HCT116 (cell line): ENCODE measurements at regions not wholly inside any gene's neighbourhood (a gene's known extent, or its start where the extent isn't known, plus 50 kb on each side); places are given as distances from the start of the nearest gene placed in this dataset.

Experiments
- ATAC-seq: fragments of 200-7000 bp; cut with Tn5 transposase; 2 replicates; pipeline ENCODE4 v1.9.1; 2020; ENCODE audit warnings: mild to moderate bottlenecking, moderate library complexity
- BruUV-seq: library from RNA; stranded (reverse); fragments of 400-500 nt; replicated peaks from 2 replicates; lab custom pipeline; 2021; lab: Mats Ljungman, UMichigan
- CTCF ChIA-PET: fragments of 300-600 bp; sonication (Branson Sonifier 250); formaldehyde crosslinking; loops from one replicate; lab custom pipeline; 2021; ENCODE audit warnings: antibody characterized with exemption; lab: Charles Lee
- POLR2A ChIA-PET: fragments of 300-600, 350-600 bp; sonication (Branson Sonifier 250); formaldehyde crosslinking; loops from one replicate; lab custom pipeline; 2021; ENCODE audit warnings: antibody characterized with exemption; lab: Charles Lee
- RAD21 ChIA-PET, 2 experiments: fragments of 300-600 bp; sonication (Branson Sonifier 250); formaldehyde crosslinking; loops; one replicate each; lab custom pipeline; 2023; ENCODE audit warnings: low total read pairs in 2 of 2; ENCODE audit not compliant: uncharacterized antibody in 2 of 2, unreplicated experiment in 2 of 2, low non-redundant PET in 1 of 2; lab: Charles Lee
- DNase-seq: peaks from one replicate; pipeline ENCODE4 v3.0.0-alpha.2; 2010; ENCODE audit warnings: low read depth, low spot score
- H2AFZ ChIP-seq: fragments of 200-600 bp; shearing (Covaris generic), sonication (generic); 2 replicates; pipeline ENCODE4 v1.6.1; 2017; ENCODE audit warnings: low read depth, mixed run types, mixed read lengths, antibody characterized with exemption, low read length; ENCODE audit not compliant: poor library complexity, severe bottlenecking
- H3K27ac ChIP-seq: 2 replicates; pipeline ENCODE4 v1.5.1; 2012; ENCODE audit warnings: low read depth, low read length
- H3K27me3 ChIP-seq: fragments of 200-600 bp; sonication (generic); 2 replicates; pipeline ENCODE4 v1.6.1; 2016; ENCODE audit warnings: mixed run types, low read length, mixed read lengths; ENCODE audit not compliant: insufficient read depth
- H3K36me3 ChIP-seq, 2 experiments: fragments of 200-500 bp in 1 of 2; fragments of 200-600 bp in 1 of 2; sonication (Bioruptor generic) in 1 of 2; sonication (generic) in 1 of 2; 2 replicates each; pipeline versions ENCODE4 v1.5.1 to v1.6.1; 2014 to 2016; ENCODE audit warnings: low read length in 2 of 2, inconsistent platforms in 1 of 2, mixed read lengths in 1 of 2, mixed run types in 1 of 2; ENCODE audit not compliant: insufficient read depth in 2 of 2, control insufficient read depth in 1 of 2
- H3K4me1 ChIP-seq, 2 experiments: fragments of 200-600 bp in 1 of 2; sonication (generic) in 1 of 2; 2 replicates each; pipeline versions ENCODE4 v1.5.1 to v1.6.1; 2012 to 2017; ENCODE audit warnings: low read length in 2 of 2, inconsistent platforms in 1 of 2, mild to moderate bottlenecking in 1 of 2, mixed read lengths in 1 of 2, mixed run types in 1 of 2, moderate library complexity in 1 of 2; ENCODE audit not compliant: insufficient read depth in 2 of 2, control insufficient read depth in 1 of 2
- H3K4me2 ChIP-seq: fragments of 200-600 bp; sonication (generic); 2 replicates; pipeline ENCODE4 v1.6.1; 2017; ENCODE audit warnings: mixed run types, low read length, mixed read lengths
- H3K4me3 ChIP-seq, 2 experiments: fragments of 200-600 bp in 1 of 2; sonication (generic) in 1 of 2; replicated peaks in 1 of 2; 2 replicates each; pipeline ENCODE4 v1.5.1; 2011 to 2016; ENCODE audit warnings: low read length in 2 of 2, control low read depth in 1 of 2, low read depth in 1 of 2, mild to moderate bottlenecking in 1 of 2, mixed read lengths in 1 of 2, mixed run types in 1 of 2
- H3K79me2 ChIP-seq: fragments of 200-600 bp; sonication (generic); 2 replicates; pipeline ENCODE4 v1.6.1; 2017; ENCODE audit warnings: mild to moderate bottlenecking, mixed run types, low read length, moderate library complexity, mixed read lengths; ENCODE audit not compliant: insufficient read depth
- H3K9ac ChIP-seq: fragments of 200-600 bp; sonication (generic); 2 replicates; pipeline ENCODE4 v1.6.1; 2016; ENCODE audit warnings: low read length, mixed read lengths
- H3K9me2 ChIP-seq: fragments of 200-600 bp; sonication (generic), shearing (Covaris generic); 2 replicates; pipeline ENCODE4 v1.6.1; 2017; ENCODE audit warnings: mixed run types, mild to moderate bottlenecking, moderate library complexity; ENCODE audit not compliant: insufficient read depth
- H3K9me3 ChIP-seq, 2 experiments: fragments of 200-500 bp in 1 of 2; fragments of 200-600 bp in 1 of 2; sonication (Bioruptor generic) in 1 of 2; sonication (generic) in 1 of 2; 2 replicates each; pipeline ENCODE4 v1.6.1; 2014 to 2017; ENCODE audit warnings: low read length in 2 of 2, mixed read lengths in 2 of 2, inconsistent platforms in 1 of 2, low read depth in 1 of 2, mild to moderate bottlenecking in 1 of 2, mixed run types in 1 of 2, moderate library complexity in 1 of 2; ENCODE audit not compliant: control insufficient read depth in 1 of 2, insufficient read depth in 1 of 2
- H4K20me1 ChIP-seq: fragments of 200-600 bp; sonication (generic), shearing (Covaris generic); 2 replicates; pipeline ENCODE4 v1.6.1; 2017; ENCODE audit warnings: mixed run types, mild to moderate bottlenecking, moderate library complexity; ENCODE audit not compliant: insufficient read depth
- EGR1 ChIP-seq: IDR thresholded peaks from 2 replicates; pipeline ENCODE4 v1.6.1; 2012; ENCODE audit warnings: low read depth
- EZH2 ChIP-seq: fragments of 200-600 bp; sonication (generic); IDR thresholded peaks from 2 replicates; pipeline ENCODE4 v1.6.1; 2017; ENCODE audit warnings: antibody characterized with exemption, mixed run types
- EZH2phosphoT487 ChIP-seq: fragments of 200-600 bp; IDR thresholded peaks from 2 replicates; pipeline ENCODE4 v1.6.1; 2018; ENCODE audit warnings: antibody characterized with exemption, borderline replicate concordance
- FOSL1 ChIP-seq: IDR thresholded peaks from 2 replicates; pipeline ENCODE4 v1.6.1; 2012; ENCODE audit warnings: low read depth
- POLR2A ChIP-seq: IDR thresholded peaks from 2 replicates; pipeline ENCODE4 v1.7.0; 2011; ENCODE audit warnings: borderline replicate concordance; ENCODE audit not compliant: insufficient read depth, insufficient read length; ENCODE audit errors: extremely low read depth
- POLR2AphosphoS5 ChIP-seq: IDR thresholded peaks from 2 replicates; pipeline ENCODE4 v1.6.1; 2011; ENCODE audit warnings: mild to moderate bottlenecking, low read depth, low read length, moderate library complexity
- SP1 ChIP-seq: IDR thresholded peaks from 2 replicates; pipeline ENCODE4 v1.6.1; 2012; ENCODE audit warnings: low read depth
- TCF7L2 ChIP-seq: IDR thresholded peaks from 2 replicates; pipeline ENCODE4 v1.7.0; 2011; ENCODE audit warnings: borderline replicate concordance, inconsistent platforms; ENCODE audit not compliant: insufficient read depth, insufficient read length; ENCODE audit errors: extremely low read depth
- intact Hi-C: fragments of 100-400 bp; cut with micrococcal nuclease; formaldehyde crosslinking; loops from 2 replicates; pipeline ENCODE4 v1.10.0; 2022
- TF ChIP-seq, protein P1 (sequence below): IDR thresholded peaks from 2 replicates; pipeline ENCODE4 v1.6.1; 2012
- TF ChIP-seq, protein P2 (sequence below): IDR thresholded peaks from 2 replicates; pipeline ENCODE4 v1.6.1; 2011; ENCODE audit warnings: mild to moderate bottlenecking, low read length, moderate library complexity; ENCODE audit not compliant: insufficient replicate concordance; ENCODE audit errors: extremely low read depth
- TF ChIP-seq, protein P3 (sequence below): IDR thresholded peaks from 2 replicates; pipeline ENCODE4 v1.6.1; 2012

DNA sequence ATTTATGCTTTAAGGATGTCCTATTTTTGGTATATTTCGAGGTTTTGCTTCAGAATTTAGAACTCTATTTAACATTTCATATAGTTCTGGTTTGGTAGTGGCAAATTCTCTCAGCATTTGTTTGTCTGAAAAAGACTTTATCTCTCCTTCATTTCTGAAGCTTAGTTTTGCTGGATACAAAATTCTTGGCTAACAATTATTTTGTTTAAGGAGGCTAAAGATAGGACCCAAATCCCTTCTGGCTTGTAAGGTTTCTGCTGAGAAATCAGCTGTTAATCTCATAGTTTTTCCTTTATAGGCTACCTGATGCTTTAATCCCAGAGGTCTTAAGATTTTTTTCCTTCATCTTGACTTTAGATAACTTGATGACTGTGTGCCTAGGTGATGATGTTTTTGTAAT lies 162.7 kb upstream of the B3GAT2 start:
- ChIA-PET POLR2A (no interaction called here), RAD21 (no interaction called here), CTCF (no interaction called here)
- Histone ChIP-seq H2AFZ (no peak overlapping the region), H3K4me1 (no peaks in the 10 kb centered on the region), H3K36me3 (no peaks in the 10 kb centered on the region), H3K79me2 (no peaks in the 10 kb centered on the region), H4K20me1 (no peaks in the 10 kb centered on the region), H3K4me2 (no peak overlapping the region), H3K9me2 (no peaks in the 10 kb centered on the region)
- ATAC-seq (no peak), DNase-seq (no peak)
- BruUV-seq: no TSS peak
- intact Hi-C loops: no loop called here
- TF ChIP-seq POLR2A (no peak), TCF7L2 (no peak), FOSL1 (no peak), EZH2phosphoT487 (no peak), EGR1 (no peak), EZH2 (no peak), SP1 (no peak), POLR2AphosphoS5 (no peak)
- TF ChIP-seq, protein P1, sequence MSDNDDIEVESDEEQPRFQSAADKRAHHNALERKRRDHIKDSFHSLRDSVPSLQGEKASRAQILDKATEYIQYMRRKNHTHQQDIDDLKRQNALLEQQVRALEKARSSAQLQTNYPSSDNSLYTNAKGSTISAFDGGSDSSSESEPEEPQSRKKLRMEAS: no peak
- TF ChIP-seq, protein P2, sequence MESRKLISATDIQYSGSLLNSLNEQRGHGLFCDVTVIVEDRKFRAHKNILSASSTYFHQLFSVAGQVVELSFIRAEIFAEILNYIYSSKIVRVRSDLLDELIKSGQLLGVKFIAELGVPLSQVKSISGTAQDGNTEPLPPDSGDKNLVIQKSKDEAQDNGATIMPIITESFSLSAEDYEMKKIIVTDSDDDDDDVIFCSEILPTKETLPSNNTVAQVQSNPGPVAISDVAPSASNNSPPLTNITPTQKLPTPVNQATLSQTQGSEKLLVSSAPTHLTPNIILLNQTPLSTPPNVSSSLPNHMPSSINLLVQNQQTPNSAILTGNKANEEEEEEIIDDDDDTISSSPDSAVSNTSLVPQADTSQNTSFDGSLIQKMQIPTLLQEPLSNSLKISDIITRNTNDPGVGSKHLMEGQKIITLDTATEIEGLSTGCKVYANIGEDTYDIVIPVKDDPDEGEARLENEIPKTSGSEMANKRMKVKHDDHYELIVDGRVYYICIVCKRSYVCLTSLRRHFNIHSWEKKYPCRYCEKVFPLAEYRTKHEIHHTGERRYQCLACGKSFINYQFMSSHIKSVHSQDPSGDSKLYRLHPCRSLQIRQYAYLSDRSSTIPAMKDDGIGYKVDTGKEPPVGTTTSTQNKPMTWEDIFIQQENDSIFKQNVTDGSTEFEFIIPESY: no peak
- TF ChIP-seq, protein P3, sequence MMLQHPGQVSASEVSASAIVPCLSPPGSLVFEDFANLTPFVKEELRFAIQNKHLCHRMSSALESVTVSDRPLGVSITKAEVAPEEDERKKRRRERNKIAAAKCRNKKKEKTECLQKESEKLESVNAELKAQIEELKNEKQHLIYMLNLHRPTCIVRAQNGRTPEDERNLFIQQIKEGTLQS: no peak
- TF ChIP-seq, all 23 proteins: peak for 0
- Histone ChIP-seq H3K27ac (no peak overlapping the region), H3K4me3 (no peak overlapping the region), H3K9me3 (no peaks in the 10 kb centered on the region), H3K9ac (no peak overlapping the region), H3K27me3 (no peaks in the 10 kb centered on the region)
